Endothelial cell of umbilical vein (primary cell): ENCODE measurements at regions not wholly inside any gene's neighbourhood (a gene's known extent, or its start where the extent isn't known, plus 50 kb on each side); places are given as distances from the start of the nearest gene placed in this dataset.
A peak's percentile ranks its signal among the peaks of the same experiment; 100 is the strongest.

Experiments used
- BruUV-seq: library from RNA; stranded (reverse); fragments of 400-500 nt; replicated peaks from 2 replicates; lab custom pipeline; 2021; lab: Mats Ljungman, UMichigan
- CTCF ChIA-PET: fragments of 300-600, 350-600 bp; sonication (Branson Sonifier 250); formaldehyde crosslinking; loops from one replicate; lab custom pipeline; 2021; ENCODE audit warnings: antibody characterized with exemption, inconsistent platforms; lab: Charles Lee
- POLR2A ChIA-PET: fragments of 300-600, 350-600 bp; sonication (Branson Sonifier 250); formaldehyde crosslinking; loops from one replicate; lab custom pipeline; 2021; ENCODE audit warnings: antibody characterized with exemption, inconsistent platforms; lab: Charles Lee
- DNase-seq: peaks from one replicate; pipeline ENCODE4 v3.0.0-alpha.2; 2011; ENCODE audit warnings: low read depth, low spot score
- FAIRE-seq: peaks from 2 replicates; lab custom pipeline; 2011; peaks lifted over from hg19 to GRCh38; lab: Jason Lieb, UNC
- H2AFZ ChIP-seq: 2 replicates; pipeline ENCODE4 v1.6.0; 2012; ENCODE audit warnings: low read depth, low read length, control low read depth, inconsistent platforms
- H3K27ac ChIP-seq: 2 replicates; pipeline ENCODE4 v1.5.1; 2011; ENCODE audit warnings: low read depth, mild to moderate bottlenecking, control low read depth, low read length, moderate library complexity; ENCODE audit not compliant: insufficient read depth
- H3K27me3 ChIP-seq, 2 experiments: 2 replicates each; pipeline versions ENCODE4 v1.6.0 to v1.6.1; 2011; ENCODE audit warnings: low read length in 2 of 2, mixed read lengths in 1 of 2; ENCODE audit not compliant: control insufficient read depth in 2 of 2, insufficient read depth in 2 of 2
- H3K36me3 ChIP-seq, 2 experiments: 2 replicates in 1 of 2; 3 replicates in 1 of 2; pipeline ENCODE4 v1.5.1; 2011; ENCODE audit warnings: low read length in 2 of 2, mild to moderate bottlenecking in 1 of 2, moderate library complexity in 1 of 2; ENCODE audit not compliant: control insufficient read depth in 2 of 2, insufficient read depth in 2 of 2; ENCODE audit errors: extremely low read depth in 1 of 2
- H3K4me1 ChIP-seq: 3 replicates; pipeline ENCODE4 v1.5.1; 2011; ENCODE audit warnings: mild to moderate bottlenecking, low read length; ENCODE audit not compliant: control insufficient read depth, insufficient read depth; ENCODE audit errors: extremely low read depth
- H3K4me2 ChIP-seq: 2 replicates; pipeline ENCODE4 v1.6.1; 2011; ENCODE audit warnings: low read length, control low read depth, mixed read lengths; ENCODE audit not compliant: insufficient read depth
- H3K4me3 ChIP-seq, 3 experiments: fragments of 200-600 bp in 1 of 3; sonication (generic), shearing (Covaris generic) in 1 of 3; replicated peaks in 1 of 3; 2 replicates each; pipeline ENCODE4 v1.5.1; 2011 to 2016; ENCODE audit warnings: control low read depth in 3 of 3, low read length in 3 of 3, mild to moderate bottlenecking in 2 of 3, inconsistent platforms in 1 of 3, low read depth in 1 of 3, moderate library complexity in 1 of 3; ENCODE audit not compliant: insufficient read depth in 1 of 3
- H3K79me2 ChIP-seq: 2 replicates; pipeline ENCODE4 v1.6.0; 2012; ENCODE audit warnings: low read length, inconsistent platforms; ENCODE audit not compliant: control insufficient read depth, insufficient read depth
- H3K9ac ChIP-seq: replicated peaks from 2 replicates; pipeline ENCODE3; 2011; ENCODE audit warnings: low read length, control low read depth; ENCODE audit not compliant: insufficient read depth; ENCODE audit errors: extremely low read depth
- H3K9me1 ChIP-seq: replicated peaks from 3 replicates; pipeline ENCODE4 v1.6.0; 2011; ENCODE audit warnings: mild to moderate bottlenecking, low read length; ENCODE audit not compliant: control insufficient read depth, insufficient read depth; ENCODE audit errors: extremely low read depth
- H3K9me3 ChIP-seq: replicated peaks from 2 replicates; pipeline ENCODE4 v1.5.1; 2012; ENCODE audit warnings: low read length, inconsistent platforms; ENCODE audit not compliant: control insufficient read depth, insufficient read depth
- H4K20me1 ChIP-seq: replicated peaks from 2 replicates; pipeline ENCODE3; 2011; ENCODE audit warnings: mild to moderate bottlenecking, low read length; ENCODE audit not compliant: control insufficient read depth, insufficient read depth; ENCODE audit errors: extremely low read depth
- CTCF ChIP-seq, 2 donors: IDR thresholded peaks; 1 replicate in 1 of 2; 2 replicates in 1 of 2; pipeline ENCODE4 v1.5.1; 2011; ENCODE audit warnings: low read length in 2 of 2, mild to moderate bottlenecking in 2 of 2, moderate library complexity in 2 of 2, control low read depth in 1 of 2, inconsistent platforms in 1 of 2, low read depth in 1 of 2; ENCODE audit not compliant: insufficient read depth in 1 of 2; ENCODE audit errors: extremely low read depth in 1 of 2
- EZH2 ChIP-seq: IDR thresholded peaks from 2 replicates; pipeline ENCODE4 v1.6.1; 2012; ENCODE audit warnings: borderline replicate concordance, low read depth, mild to moderate bottlenecking, moderate library complexity, low read length, inconsistent platforms; ENCODE audit not compliant: severe bottlenecking
- FOS ChIP-seq: IDR thresholded peaks from 2 replicates; pipeline ENCODE4 v1.6.1; 2011; ENCODE audit warnings: mild to moderate bottlenecking, low read length, moderate library complexity, borderline replicate concordance; ENCODE audit not compliant: insufficient read depth
- GATA2 ChIP-seq: IDR thresholded peaks from 2 replicates; pipeline ENCODE4 v1.7.0; 2011; ENCODE audit warnings: low read depth, mild to moderate bottlenecking, moderate library complexity, mixed read lengths, low read length; ENCODE audit not compliant: insufficient read length, insufficient read depth
- JUN ChIP-seq: IDR thresholded peaks from 2 replicates; pipeline ENCODE4 v1.6.1; 2011; ENCODE audit warnings: borderline replicate concordance, low read depth; ENCODE audit not compliant: insufficient read length, insufficient read depth
- MAX ChIP-seq: IDR thresholded peaks from 2 replicates; pipeline ENCODE4 v1.6.1; 2011; ENCODE audit not compliant: insufficient read depth, insufficient read length
- MYC ChIP-seq: IDR thresholded peaks from one replicate; pipeline ENCODE4 v1.6.1; 2011; ENCODE audit warnings: mild to moderate bottlenecking, low read depth, low read length
- POLR2A ChIP-seq: IDR thresholded peaks from 2 replicates; pipeline ENCODE4 v1.6.1; 2012; ENCODE audit warnings: low read depth, mild to moderate bottlenecking, control low read depth, low read length
- POLR2AphosphoS5 ChIP-seq: IDR thresholded peaks from 2 replicates; pipeline ENCODE4 v1.6.1; 2012; ENCODE audit warnings: low read depth, mild to moderate bottlenecking, control low read depth, low read length, moderate library complexity; ENCODE audit not compliant: insufficient read depth
- dilution Hi-C: fragments of 300-500 bp; cut with MboI; formaldehyde crosslinking; loops from one replicate; pipeline ENCODE4 v1.15.0; 2019; ENCODE audit warnings: low sequenced_read_pairs; ENCODE audit not compliant: extremely low pct_ligation_motif_present
- intact Hi-C: fragments of 100-400 bp; cut with micrococcal nuclease; formaldehyde crosslinking; loops from one replicate; pipeline ENCODE4 v1.10.0; 2022

GRCh38 chrY:16895396-16895795, 984.6 kb downstream of the CDY2B start:
- no peak for TF ChIP-seq POLR2A
- TF ChIP-seq MYC, result no peak
- no peaks in the 10 kb centered on the region for H3K27me3 ChIP-seq
- ChIA-PET CTCF (no interaction called here), POLR2A (no interaction called here)
- FAIRE-seq (no peak), DNase-seq (no peak)
- H3K4me1 ChIP-seq, result no peaks in the 10 kb centered on the region
- no peak overlapping the region for H3K9ac ChIP-seq
- H3K9me3 ChIP-seq, result no peaks in the 10 kb centered on the region
- intact Hi-C loops (no loop called here), dilution Hi-C loops (no loop called here)
- no peak overlapping the region for H3K4me3 ChIP-seq
- no peak overlapping the region for H3K27ac ChIP-seq
- H3K9me1 ChIP-seq, result no peaks in the 10 kb centered on the region
- no peaks in the 10 kb centered on the region for H3K79me2 ChIP-seq
- H2AFZ ChIP-seq, result no peak overlapping the region
- H3K36me3 ChIP-seq, result no peaks in the 10 kb centered on the region
- no peak overlapping the region for H3K4me2 ChIP-seq
- BruUV-seq, result no TSS peak
- H4K20me1 ChIP-seq, result no peaks in the 10 kb centered on the region

- Histone ChIP-seq H3K36me3 (no peaks in the 10 kb centered on the region), H3K79me2 (no peaks in the 10 kb centered on the region), H3K27ac (no peak overlapping the region), H3K9ac (no peak overlapping the region), H3K27me3 (no peaks in the 10 kb centered on the region), H3K4me1 (no peaks in the 10 kb centered on the region), H3K4me2 (no peak overlapping the region), H4K20me1 (no peaks in the 10 kb centered on the region), H3K4me3 (no peak overlapping the region), H3K9me3 (no peaks in the 10 kb centered on the region), H3K9me1 (no peaks in the 10 kb centered on the region), H2AFZ (no peak overlapping the region)
- DNase-seq (peak; percentile 10), FAIRE-seq (no peak)
- intact Hi-C loops (no loop called here), dilution Hi-C loops (no loop called here)
- BruUV-seq, result no TSS peak
- ChIA-PET POLR2A (no interaction called here), CTCF (no interaction called here)
- TF ChIP-seq MYC, result no peak
- no peak for TF ChIP-seq FOS
- no peak for TF ChIP-seq GATA2
- no peak for TF ChIP-seq POLR2A
- no peak for TF ChIP-seq MAX
- TF ChIP-seq POLR2AphosphoS5, result no peak
- TF ChIP-seq CTCF (IDR thresholded peaks at IDR 0.05; ENCODE audit: extremely low read depth in 1 of 2, insufficient read depth in 1 of 2, low read depth in 1 of 2, low read length in 2 of 2), result no peak
- no peak for TF ChIP-seq EZH2
- no peak for TF ChIP-seq JUN
Observed at GRCh38 chrY:16887116-16887515, 992.9 kb downstream of the CDY2B start.
